ENCODE measurements at regions not wholly inside any gene's neighbourhood (a gene's known extent, or its start where the extent isn't known, plus 50 kb on each side); places are given as distances from the start of the nearest gene placed in this dataset.

DNA sequence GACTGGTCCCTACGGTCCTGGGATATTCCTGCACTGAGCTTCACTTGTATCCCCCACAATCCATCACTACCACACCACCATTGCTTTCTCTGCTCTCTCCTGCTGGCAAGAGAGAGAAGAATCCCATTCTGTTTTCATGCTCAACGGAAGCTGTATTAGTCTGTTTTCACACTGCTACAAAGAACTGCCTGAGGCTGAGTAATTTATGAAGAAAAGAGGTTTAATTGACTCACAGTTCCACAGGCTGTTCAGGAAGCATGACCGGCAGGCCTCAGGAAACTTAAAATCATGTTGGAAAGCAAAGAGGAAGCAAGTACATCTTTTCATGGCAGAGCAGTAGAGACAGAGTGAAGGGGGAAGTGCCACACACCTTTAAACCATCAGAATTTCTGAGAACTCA, 260.4 kb upstream of the LYZL1 start (continued):
- TF ChIP-seq, protein P1, sequence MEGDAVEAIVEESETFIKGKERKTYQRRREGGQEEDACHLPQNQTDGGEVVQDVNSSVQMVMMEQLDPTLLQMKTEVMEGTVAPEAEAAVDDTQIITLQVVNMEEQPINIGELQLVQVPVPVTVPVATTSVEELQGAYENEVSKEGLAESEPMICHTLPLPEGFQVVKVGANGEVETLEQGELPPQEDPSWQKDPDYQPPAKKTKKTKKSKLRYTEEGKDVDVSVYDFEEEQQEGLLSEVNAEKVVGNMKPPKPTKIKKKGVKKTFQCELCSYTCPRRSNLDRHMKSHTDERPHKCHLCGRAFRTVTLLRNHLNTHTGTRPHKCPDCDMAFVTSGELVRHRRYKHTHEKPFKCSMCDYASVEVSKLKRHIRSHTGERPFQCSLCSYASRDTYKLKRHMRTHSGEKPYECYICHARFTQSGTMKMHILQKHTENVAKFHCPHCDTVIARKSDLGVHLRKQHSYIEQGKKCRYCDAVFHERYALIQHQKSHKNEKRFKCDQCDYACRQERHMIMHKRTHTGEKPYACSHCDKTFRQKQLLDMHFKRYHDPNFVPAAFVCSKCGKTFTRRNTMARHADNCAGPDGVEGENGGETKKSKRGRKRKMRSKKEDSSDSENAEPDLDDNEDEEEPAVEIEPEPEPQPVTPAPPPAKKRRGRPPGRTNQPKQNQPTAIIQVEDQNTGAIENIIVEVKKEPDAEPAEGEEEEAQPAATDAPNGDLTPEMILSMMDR (IDR thresholded peaks at IDR 0.05 in 2 of 3, conservative IDR thresholded peaks at IDR 0.05 in 1 of 3; ENCODE audit: borderline replicate concordance in 1 of 3, insufficient read depth in 1 of 3, low read depth in 2 of 3, low read length in 2 of 3) = no peak
- TF ChIP-seq EZH2 (IDR thresholded peaks at IDR 0.05) (no peak), ZFX (IDR thresholded peaks at IDR 0.05) (no peak)

DNA sequence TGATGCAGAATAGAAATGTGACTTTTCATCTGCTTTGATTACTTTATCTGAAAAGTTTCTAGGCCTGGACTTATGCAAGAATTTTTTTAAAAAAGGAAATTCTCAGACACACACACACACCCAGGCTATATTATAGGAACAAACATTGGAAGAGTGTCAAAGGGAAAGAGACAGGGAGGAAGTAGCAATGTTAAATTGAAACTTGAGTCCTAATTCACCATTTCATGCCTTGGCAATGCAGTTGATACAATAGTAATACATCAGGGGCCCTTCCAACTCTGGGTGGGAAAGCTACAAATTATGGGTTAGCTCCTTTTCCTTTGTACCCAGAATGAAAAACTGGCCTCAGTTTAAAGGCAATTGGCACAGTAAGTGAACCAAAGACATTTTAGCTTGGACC, 258.0 kb upstream of the LYZL1 start:
- no peak overlapping the region for H3K4me2 ChIP-seq (ENCODE audit: low read length)
- ATAC-seq (no peak), DNase-seq (ENCODE audit: low read depth, low spot score) (no peak)
- ChIA-PET RAD21 (ENCODE audit: low non-redundant PET in 1 of 2, low total read pairs in 2 of 2, uncharacterized antibody in 2 of 2, unreplicated experiment in 2 of 2) (no interaction called here), CTCF (no interaction called here), POLR2A (no interaction called here)
- H3K27me3 ChIP-seq (ENCODE audit: insufficient read depth, low read length) = no peaks in the 10 kb centered on the region
- no peak overlapping the region for H2AFZ ChIP-seq (ENCODE audit: low read depth, low read length, poor library complexity, severe bottlenecking)
- intact Hi-C loops (cut with micrococcal nuclease) = no loop called here
- BruUV-seq (replicated peaks) = no TSS peak
- no peaks in the 10 kb centered on the region for H3K9me2 ChIP-seq (ENCODE audit: insufficient read depth)
- no peaks in the 10 kb centered on the region for H3K4me1 ChIP-seq (ENCODE audit: control insufficient read depth in 1 of 2, insufficient read depth in 2 of 2, low read length in 2 of 2)
- H4K20me1 ChIP-seq (ENCODE audit: insufficient read depth) = no peaks in the 10 kb centered on the region
- H3K9ac ChIP-seq (ENCODE audit: low read length) = no peak overlapping the region
- H3K9me3 ChIP-seq (ENCODE audit: control insufficient read depth in 1 of 2, insufficient read depth in 1 of 2, low read depth in 1 of 2, low read length in 2 of 2) = no peaks in the 10 kb centered on the region
- no peaks in the 10 kb centered on the region for H3K79me2 ChIP-seq (ENCODE audit: insufficient read depth, low read length)
- no peaks in the 10 kb centered on the region for H3K36me3 ChIP-seq (ENCODE audit: control insufficient read depth in 1 of 2, insufficient read depth in 2 of 2, low read length in 2 of 2)
- no peak overlapping the region for H3K27ac ChIP-seq (ENCODE audit: low read depth, low read length)
- no peak overlapping the region for H3K4me3 ChIP-seq (replicated peaks in 1 of 2; ENCODE audit: low read depth in 1 of 2, low read length in 2 of 2)
- TF ChIP-seq EGR1 (IDR thresholded peaks at IDR 0.05; ENCODE audit: low read depth) = no peak
- TF ChIP-seq JUND (IDR thresholded peaks at IDR 0.05) = no peak
- no peak for TF ChIP-seq CBX3 (IDR thresholded peaks at IDR 0.05; ENCODE audit: low read depth)
- TF ChIP-seq ZNF274 (IDR thresholded peaks at IDR 0.05; ENCODE audit: low read depth, low read length) = no peak
- TF ChIP-seq RAD21 (IDR thresholded peaks at IDR 0.05; ENCODE audit: low read depth) = no peak
- no peak for TF ChIP-seq EZH2 (IDR thresholded peaks at IDR 0.05)
- TF ChIP-seq, protein P2, sequence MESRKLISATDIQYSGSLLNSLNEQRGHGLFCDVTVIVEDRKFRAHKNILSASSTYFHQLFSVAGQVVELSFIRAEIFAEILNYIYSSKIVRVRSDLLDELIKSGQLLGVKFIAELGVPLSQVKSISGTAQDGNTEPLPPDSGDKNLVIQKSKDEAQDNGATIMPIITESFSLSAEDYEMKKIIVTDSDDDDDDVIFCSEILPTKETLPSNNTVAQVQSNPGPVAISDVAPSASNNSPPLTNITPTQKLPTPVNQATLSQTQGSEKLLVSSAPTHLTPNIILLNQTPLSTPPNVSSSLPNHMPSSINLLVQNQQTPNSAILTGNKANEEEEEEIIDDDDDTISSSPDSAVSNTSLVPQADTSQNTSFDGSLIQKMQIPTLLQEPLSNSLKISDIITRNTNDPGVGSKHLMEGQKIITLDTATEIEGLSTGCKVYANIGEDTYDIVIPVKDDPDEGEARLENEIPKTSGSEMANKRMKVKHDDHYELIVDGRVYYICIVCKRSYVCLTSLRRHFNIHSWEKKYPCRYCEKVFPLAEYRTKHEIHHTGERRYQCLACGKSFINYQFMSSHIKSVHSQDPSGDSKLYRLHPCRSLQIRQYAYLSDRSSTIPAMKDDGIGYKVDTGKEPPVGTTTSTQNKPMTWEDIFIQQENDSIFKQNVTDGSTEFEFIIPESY (IDR thresholded peaks at IDR 0.05; ENCODE audit: extremely low read depth, insufficient replicate concordance, low read length) = no peak
- TF ChIP-seq, protein P1 (IDR thresholded peaks at IDR 0.05 in 2 of 3, conservative IDR thresholded peaks at IDR 0.05 in 1 of 3; ENCODE audit: borderline replicate concordance in 1 of 3, insufficient read depth in 1 of 3, low read depth in 2 of 3, low read length in 2 of 3) = no peak
- TF ChIP-seq SP1 (IDR thresholded peaks at IDR 0.05; ENCODE audit: low read depth) = no peak
- no peak for TF ChIP-seq EZH2phosphoT487 (IDR thresholded peaks at IDR 0.05; ENCODE audit: borderline replicate concordance)
- TF ChIP-seq ELF1 (IDR thresholded peaks at IDR 0.05; ENCODE audit: borderline replicate concordance, low read depth) = no peak
- TF ChIP-seq, protein P3, sequence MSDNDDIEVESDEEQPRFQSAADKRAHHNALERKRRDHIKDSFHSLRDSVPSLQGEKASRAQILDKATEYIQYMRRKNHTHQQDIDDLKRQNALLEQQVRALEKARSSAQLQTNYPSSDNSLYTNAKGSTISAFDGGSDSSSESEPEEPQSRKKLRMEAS (IDR thresholded peaks at IDR 0.05) = no peak
- TF ChIP-seq SIN3A (IDR thresholded peaks at IDR 0.05; ENCODE audit: low read depth) = no peak
- no peak for TF ChIP-seq TCF7L2 (IDR thresholded peaks at IDR 0.05; ENCODE audit: borderline replicate concordance, extremely low read depth, insufficient read depth, insufficient read length)
- TF ChIP-seq, protein P4, sequence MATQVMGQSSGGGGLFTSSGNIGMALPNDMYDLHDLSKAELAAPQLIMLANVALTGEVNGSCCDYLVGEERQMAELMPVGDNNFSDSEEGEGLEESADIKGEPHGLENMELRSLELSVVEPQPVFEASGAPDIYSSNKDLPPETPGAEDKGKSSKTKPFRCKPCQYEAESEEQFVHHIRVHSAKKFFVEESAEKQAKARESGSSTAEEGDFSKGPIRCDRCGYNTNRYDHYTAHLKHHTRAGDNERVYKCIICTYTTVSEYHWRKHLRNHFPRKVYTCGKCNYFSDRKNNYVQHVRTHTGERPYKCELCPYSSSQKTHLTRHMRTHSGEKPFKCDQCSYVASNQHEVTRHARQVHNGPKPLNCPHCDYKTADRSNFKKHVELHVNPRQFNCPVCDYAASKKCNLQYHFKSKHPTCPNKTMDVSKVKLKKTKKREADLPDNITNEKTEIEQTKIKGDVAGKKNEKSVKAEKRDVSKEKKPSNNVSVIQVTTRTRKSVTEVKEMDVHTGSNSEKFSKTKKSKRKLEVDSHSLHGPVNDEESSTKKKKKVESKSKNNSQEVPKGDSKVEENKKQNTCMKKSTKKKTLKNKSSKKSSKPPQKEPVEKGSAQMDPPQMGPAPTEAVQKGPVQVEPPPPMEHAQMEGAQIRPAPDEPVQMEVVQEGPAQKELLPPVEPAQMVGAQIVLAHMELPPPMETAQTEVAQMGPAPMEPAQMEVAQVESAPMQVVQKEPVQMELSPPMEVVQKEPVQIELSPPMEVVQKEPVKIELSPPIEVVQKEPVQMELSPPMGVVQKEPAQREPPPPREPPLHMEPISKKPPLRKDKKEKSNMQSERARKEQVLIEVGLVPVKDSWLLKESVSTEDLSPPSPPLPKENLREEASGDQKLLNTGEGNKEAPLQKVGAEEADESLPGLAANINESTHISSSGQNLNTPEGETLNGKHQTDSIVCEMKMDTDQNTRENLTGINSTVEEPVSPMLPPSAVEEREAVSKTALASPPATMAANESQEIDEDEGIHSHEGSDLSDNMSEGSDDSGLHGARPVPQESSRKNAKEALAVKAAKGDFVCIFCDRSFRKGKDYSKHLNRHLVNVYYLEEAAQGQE (IDR thresholded peaks at IDR 0.05; ENCODE audit: low read depth) = no peak
- TF ChIP-seq ZFX (IDR thresholded peaks at IDR 0.05) = no peak

All from HCT116 (cell line).